ENCODE measurements at regions not wholly inside any gene's neighbourhood (a gene's known extent, or its start where the extent isn't known, plus 50 kb on each side); places are given as distances from the start of the nearest gene placed in this dataset.

DNA sequence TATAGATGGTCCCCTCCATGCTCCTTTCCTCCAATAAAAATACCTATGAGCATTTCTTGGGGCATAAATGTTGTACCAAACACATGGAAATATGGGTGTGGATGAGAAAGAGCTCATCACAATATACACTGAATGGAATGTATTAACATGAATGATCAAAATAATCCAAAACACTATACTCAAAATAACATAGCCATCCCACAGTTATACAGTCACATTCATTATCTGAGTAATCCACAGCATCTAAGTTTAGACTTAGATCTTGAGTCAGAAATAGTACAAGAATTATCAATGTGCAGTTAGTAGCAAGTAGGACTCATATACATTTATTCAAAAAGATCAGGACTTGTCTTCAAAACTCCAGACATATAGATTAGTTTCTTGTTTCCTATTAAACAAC lies 175.2 kb upstream of the NREP start:
- H3K27ac Mint-ChIP-seq (ENCODE audit: unreplicated experiment): no peak overlapping the region
- H3K4me3 Mint-ChIP-seq (ENCODE audit: unreplicated experiment): no peak overlapping the region
- no peaks in the 10 kb centered on the region for H3K9me3 ChIP-seq
- no peaks in the 10 kb centered on the region for H3K9me3 Mint-ChIP-seq (ENCODE audit: unreplicated experiment)
- DNase-seq: no peak
- H3K4me1 Mint-ChIP-seq (ENCODE audit: low read depth, unreplicated experiment): peaks cover 7% of the 10 kb centered on the region
- no peaks in the 10 kb centered on the region for H3K4me1 ChIP-seq
- H3K36me3 ChIP-seq (ENCODE audit: control insufficient read depth, insufficient read depth, low read length): no peaks in the 10 kb centered on the region
- intact Hi-C loops (cut with micrococcal nuclease; ENCODE audit: unreplicated experiment): no loop called here
- H3K27me3 Mint-ChIP-seq (ENCODE audit: insufficient read depth, unreplicated experiment): peaks cover 2% of the 10 kb centered on the region
- H3K27me3 ChIP-seq (replicated peaks; ENCODE audit: control insufficient read depth, insufficient read depth, low read length): no peaks in the 10 kb centered on the region
- no TSS peak for BruUV-seq (replicated peaks)
- no peaks in the 10 kb centered on the region for H3K36me3 Mint-ChIP-seq (ENCODE audit: insufficient read depth, unreplicated experiment)
- H3K4me3 ChIP-seq (ENCODE audit: low read depth, low read length): no peak overlapping the region
- ChIA-PET CTCF (no interaction called here), POLR2A (no interaction called here)
- TF ChIP-seq, protein P1, sequence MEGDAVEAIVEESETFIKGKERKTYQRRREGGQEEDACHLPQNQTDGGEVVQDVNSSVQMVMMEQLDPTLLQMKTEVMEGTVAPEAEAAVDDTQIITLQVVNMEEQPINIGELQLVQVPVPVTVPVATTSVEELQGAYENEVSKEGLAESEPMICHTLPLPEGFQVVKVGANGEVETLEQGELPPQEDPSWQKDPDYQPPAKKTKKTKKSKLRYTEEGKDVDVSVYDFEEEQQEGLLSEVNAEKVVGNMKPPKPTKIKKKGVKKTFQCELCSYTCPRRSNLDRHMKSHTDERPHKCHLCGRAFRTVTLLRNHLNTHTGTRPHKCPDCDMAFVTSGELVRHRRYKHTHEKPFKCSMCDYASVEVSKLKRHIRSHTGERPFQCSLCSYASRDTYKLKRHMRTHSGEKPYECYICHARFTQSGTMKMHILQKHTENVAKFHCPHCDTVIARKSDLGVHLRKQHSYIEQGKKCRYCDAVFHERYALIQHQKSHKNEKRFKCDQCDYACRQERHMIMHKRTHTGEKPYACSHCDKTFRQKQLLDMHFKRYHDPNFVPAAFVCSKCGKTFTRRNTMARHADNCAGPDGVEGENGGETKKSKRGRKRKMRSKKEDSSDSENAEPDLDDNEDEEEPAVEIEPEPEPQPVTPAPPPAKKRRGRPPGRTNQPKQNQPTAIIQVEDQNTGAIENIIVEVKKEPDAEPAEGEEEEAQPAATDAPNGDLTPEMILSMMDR (IDR thresholded peaks at IDR 0.05; ENCODE audit: insufficient read depth in 1 of 2, low read depth in 1 of 2, low read length in 1 of 2, severe bottlenecking in 1 of 2, unreplicated experiment in 1 of 2): no peak

DNA sequence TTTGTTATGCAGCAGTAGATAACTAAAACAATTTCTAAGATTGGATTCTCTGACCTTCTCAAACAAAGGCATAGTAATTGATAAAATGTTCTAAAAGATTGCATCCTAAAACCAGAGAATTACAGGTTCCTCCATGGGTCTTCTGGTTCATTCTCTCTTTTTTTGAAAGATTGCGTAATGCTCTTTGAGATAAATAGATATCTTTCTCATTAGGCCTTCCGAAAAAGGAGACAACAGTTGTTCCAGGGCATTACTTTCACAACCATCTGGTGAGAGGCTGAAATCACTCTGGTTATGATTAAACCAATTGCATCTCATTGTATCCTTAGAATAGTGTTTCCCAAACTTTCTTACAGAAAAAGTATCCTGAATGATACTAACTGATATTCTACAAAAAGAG lies 174.7 kb upstream of the NREP start:
- CTCF ChIA-PET: no interaction called here
- Histone ChIP-seq H3K9me3 (no peaks in the 10 kb centered on the region), H3K27me3 (replicated peaks; ENCODE audit: control insufficient read depth, insufficient read depth, low read length) (no peaks in the 10 kb centered on the region), H3K36me3 (ENCODE audit: control insufficient read depth, insufficient read depth, low read length) (no peaks in the 10 kb centered on the region), H3K4me1 (no peaks in the 10 kb centered on the region), H3K4me3 (ENCODE audit: low read depth, low read length) (no peak overlapping the region)
- no peak overlapping the region for H3K4me3 Mint-ChIP-seq (ENCODE audit: unreplicated experiment)
- POLR2A ChIA-PET: no interaction called here
- H3K27me3 Mint-ChIP-seq (ENCODE audit: insufficient read depth, unreplicated experiment): no peaks in the 10 kb centered on the region
- H3K36me3 Mint-ChIP-seq (ENCODE audit: insufficient read depth, unreplicated experiment): no peaks in the 10 kb centered on the region
- intact Hi-C loops (cut with micrococcal nuclease; ENCODE audit: unreplicated experiment): no loop called here
- no peak for DNase-seq
- H3K27ac Mint-ChIP-seq (ENCODE audit: unreplicated experiment): no peak overlapping the region
- no peaks in the 10 kb centered on the region for H3K9me3 Mint-ChIP-seq (ENCODE audit: unreplicated experiment)
- no TSS peak for BruUV-seq (replicated peaks)
- TF ChIP-seq, protein P1 (IDR thresholded peaks at IDR 0.05; ENCODE audit: insufficient read depth in 1 of 2, low read depth in 1 of 2, low read length in 1 of 2, severe bottlenecking in 1 of 2, unreplicated experiment in 1 of 2): no peak
- H3K4me1 Mint-ChIP-seq (ENCODE audit: low read depth, unreplicated experiment): peaks cover 7% of the 10 kb centered on the region

DNA sequence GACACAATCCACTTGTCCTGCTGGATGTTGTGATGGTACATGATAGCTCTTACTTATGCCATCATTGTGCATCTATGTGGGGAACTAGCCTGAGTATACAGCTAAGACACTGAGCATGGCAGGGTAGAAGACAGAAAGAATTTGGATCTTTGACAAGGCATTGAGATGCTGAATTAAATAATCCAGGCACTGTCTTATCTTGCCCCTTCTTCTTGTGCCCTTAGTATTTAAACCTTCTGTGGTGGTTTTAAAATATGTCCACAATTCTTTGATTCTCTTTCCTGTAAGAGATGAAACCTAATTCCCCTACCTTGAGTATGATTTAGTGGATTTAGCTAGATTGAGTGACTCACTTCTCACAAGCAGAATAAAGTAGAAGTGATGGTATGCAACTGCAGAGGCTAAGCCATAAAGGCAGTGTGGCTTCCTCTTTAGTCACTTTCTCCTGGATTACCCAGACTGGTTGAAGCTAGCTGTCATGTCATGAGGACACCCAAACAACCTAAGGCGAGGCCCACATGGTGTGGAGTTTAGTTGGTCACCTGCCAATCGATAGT lies 174.0 kb upstream of the NREP start:
- H3K27me3 ChIP-seq (replicated peaks; ENCODE audit: control insufficient read depth, insufficient read depth, low read length): no peaks in the 10 kb centered on the region
- H3K27me3 Mint-ChIP-seq (ENCODE audit: insufficient read depth, unreplicated experiment): no peaks in the 10 kb centered on the region
- H3K4me3 Mint-ChIP-seq (ENCODE audit: unreplicated experiment): no peak overlapping the region
- no peaks in the 10 kb centered on the region for H3K4me1 ChIP-seq
- no peaks in the 10 kb centered on the region for H3K36me3 Mint-ChIP-seq (ENCODE audit: insufficient read depth, unreplicated experiment)
- ChIA-PET POLR2A (no interaction called here), CTCF (no interaction called here)
- BruUV-seq (replicated peaks): no TSS peak
- TF ChIP-seq, protein P1 (IDR thresholded peaks at IDR 0.05; ENCODE audit: insufficient read depth in 1 of 2, low read depth in 1 of 2, low read length in 1 of 2, severe bottlenecking in 1 of 2, unreplicated experiment in 1 of 2): no peak
- no peaks in the 10 kb centered on the region for H3K36me3 ChIP-seq (ENCODE audit: control insufficient read depth, insufficient read depth, low read length)
- no peak overlapping the region for H3K27ac Mint-ChIP-seq (ENCODE audit: unreplicated experiment)
- H3K4me3 ChIP-seq (ENCODE audit: low read depth, low read length): no peak overlapping the region
- no peaks in the 10 kb centered on the region for H3K9me3 ChIP-seq
- intact Hi-C loops (cut with micrococcal nuclease; ENCODE audit: unreplicated experiment): no loop called here
- H3K4me1 Mint-ChIP-seq (ENCODE audit: low read depth, unreplicated experiment): peaks cover 7% of the 10 kb centered on the region
- no peaks in the 10 kb centered on the region for H3K9me3 Mint-ChIP-seq (ENCODE audit: unreplicated experiment)
- DNase-seq: no peak

All from Caco-2 (cell line).